Vagina (tissue), 2 donors: ENCODE measurements at regions not wholly inside any gene's neighbourhood (a gene's known extent, or its start where the extent isn't known, plus 50 kb on each side); places are given as distances from the start of the nearest gene placed in this dataset.

Source experiments
- POLR2A ChIP-seq, 2 donors: fragments of 450-650 bp; IDR thresholded peaks; one replicate each; pipeline ENCODE4 v1.6.1; 2017; ENCODE audit warnings: antibody characterized with exemption in 2 of 2, mild to moderate bottlenecking in 2 of 2, moderate library complexity in 2 of 2
- TF ChIP-seq, protein P1 (sequence below), 3 experiments: fragments of 450-650 bp in 2 of 3; fragments of 200-600 bp in 1 of 3; sonication (generic) in 1 of 3; IDR thresholded peaks; one replicate each; pipeline ENCODE4 v1.5.1; 2017 to 2019; ENCODE audit warnings: antibody characterized with exemption in 3 of 3, mild to moderate bottlenecking in 2 of 3, moderate library complexity in 2 of 3

DNA sequence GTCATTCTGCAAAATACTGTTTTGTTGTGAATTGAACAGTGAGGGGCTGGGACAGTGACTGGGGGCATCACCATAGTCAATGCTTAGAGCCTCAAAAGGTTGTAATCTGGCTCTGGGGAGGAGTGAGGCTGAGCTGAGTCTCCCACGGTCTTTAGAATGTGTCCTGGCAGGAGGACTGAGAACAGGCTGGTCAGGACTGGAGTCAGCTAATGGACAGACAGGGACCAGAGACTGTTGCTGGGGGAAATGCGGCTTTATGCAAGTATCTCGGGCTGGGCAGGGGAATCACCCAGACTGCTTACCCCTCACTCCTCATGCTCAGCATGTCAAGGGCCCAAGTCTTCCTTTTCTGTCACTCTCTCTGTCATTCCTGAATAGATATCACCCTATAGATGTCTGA lies 346.5 kb downstream of the TYW1 start:
- TF ChIP-seq, protein P1, sequence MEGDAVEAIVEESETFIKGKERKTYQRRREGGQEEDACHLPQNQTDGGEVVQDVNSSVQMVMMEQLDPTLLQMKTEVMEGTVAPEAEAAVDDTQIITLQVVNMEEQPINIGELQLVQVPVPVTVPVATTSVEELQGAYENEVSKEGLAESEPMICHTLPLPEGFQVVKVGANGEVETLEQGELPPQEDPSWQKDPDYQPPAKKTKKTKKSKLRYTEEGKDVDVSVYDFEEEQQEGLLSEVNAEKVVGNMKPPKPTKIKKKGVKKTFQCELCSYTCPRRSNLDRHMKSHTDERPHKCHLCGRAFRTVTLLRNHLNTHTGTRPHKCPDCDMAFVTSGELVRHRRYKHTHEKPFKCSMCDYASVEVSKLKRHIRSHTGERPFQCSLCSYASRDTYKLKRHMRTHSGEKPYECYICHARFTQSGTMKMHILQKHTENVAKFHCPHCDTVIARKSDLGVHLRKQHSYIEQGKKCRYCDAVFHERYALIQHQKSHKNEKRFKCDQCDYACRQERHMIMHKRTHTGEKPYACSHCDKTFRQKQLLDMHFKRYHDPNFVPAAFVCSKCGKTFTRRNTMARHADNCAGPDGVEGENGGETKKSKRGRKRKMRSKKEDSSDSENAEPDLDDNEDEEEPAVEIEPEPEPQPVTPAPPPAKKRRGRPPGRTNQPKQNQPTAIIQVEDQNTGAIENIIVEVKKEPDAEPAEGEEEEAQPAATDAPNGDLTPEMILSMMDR (IDR thresholded peaks at IDR 0.05): no peak
- no peak for TF ChIP-seq POLR2A (IDR thresholded peaks at IDR 0.05)
